Uterus (tissue), 2 donors: ENCODE measurements at regions not wholly inside any gene's neighbourhood (a gene's known extent, or its start where the extent isn't known, plus 50 kb on each side); places are given as distances from the start of the nearest gene placed in this dataset.

Experiments
- POLR2A ChIP-seq, 2 donors: fragments of 450-650 bp; IDR thresholded peaks; one replicate each; pipeline ENCODE4 v1.6.1; 2016; ENCODE audit warnings: antibody characterized with exemption in 2 of 2, mild to moderate bottlenecking in 1 of 2, moderate library complexity in 1 of 2
- TF ChIP-seq, protein P1 (sequence below), 4 experiments: fragments of 200-600 bp in 2 of 4; fragments of 450-650 bp in 2 of 4; sonication (generic) in 2 of 4; IDR thresholded peaks; one replicate each; pipeline ENCODE4 v1.5.1; 2016 to 2019; ENCODE audit warnings: antibody characterized with exemption in 4 of 4, mild to moderate bottlenecking in 2 of 4, moderate library complexity in 1 of 4

DNA sequence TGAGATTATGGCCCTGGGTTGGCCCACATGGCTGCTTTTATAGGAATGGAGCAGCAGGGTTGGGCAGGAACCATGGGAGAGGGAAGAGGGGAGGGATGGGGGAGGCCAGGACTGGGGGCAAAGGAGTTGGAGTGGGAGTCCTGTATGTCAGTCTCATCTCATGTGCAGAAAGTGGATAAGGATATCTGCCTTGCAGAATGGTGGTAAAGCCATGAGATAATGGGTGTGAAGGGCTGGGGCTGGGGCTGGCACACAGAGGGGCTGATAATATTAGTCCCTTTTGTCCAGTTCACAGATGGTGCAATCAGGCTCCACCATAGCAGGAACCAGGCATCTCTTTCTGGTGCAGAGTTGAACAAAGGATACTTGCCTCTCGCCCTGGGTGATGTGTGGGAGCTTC is 101.3 kb downstream of the MRM1 start:
- TF ChIP-seq, protein P1, sequence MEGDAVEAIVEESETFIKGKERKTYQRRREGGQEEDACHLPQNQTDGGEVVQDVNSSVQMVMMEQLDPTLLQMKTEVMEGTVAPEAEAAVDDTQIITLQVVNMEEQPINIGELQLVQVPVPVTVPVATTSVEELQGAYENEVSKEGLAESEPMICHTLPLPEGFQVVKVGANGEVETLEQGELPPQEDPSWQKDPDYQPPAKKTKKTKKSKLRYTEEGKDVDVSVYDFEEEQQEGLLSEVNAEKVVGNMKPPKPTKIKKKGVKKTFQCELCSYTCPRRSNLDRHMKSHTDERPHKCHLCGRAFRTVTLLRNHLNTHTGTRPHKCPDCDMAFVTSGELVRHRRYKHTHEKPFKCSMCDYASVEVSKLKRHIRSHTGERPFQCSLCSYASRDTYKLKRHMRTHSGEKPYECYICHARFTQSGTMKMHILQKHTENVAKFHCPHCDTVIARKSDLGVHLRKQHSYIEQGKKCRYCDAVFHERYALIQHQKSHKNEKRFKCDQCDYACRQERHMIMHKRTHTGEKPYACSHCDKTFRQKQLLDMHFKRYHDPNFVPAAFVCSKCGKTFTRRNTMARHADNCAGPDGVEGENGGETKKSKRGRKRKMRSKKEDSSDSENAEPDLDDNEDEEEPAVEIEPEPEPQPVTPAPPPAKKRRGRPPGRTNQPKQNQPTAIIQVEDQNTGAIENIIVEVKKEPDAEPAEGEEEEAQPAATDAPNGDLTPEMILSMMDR (IDR thresholded peaks at IDR 0.05): no peak
- no peak for TF ChIP-seq POLR2A (IDR thresholded peaks at IDR 0.05)
